Smooth muscle cell (in vitro differentiated cells): ENCODE measurements at regions not wholly inside any gene's neighbourhood (a gene's known extent, or its start where the extent isn't known, plus 50 kb on each side); places are given as distances from the start of the nearest gene placed in this dataset.
"Not testable (repeated sequence)": the region's sequence is repeated elsewhere in the genome, so short reads cannot be mapped to it uniquely, and the experiment has no call there.

Experiments used
- DNase-seq: peaks from one replicate; lab custom pipeline; 2025; ENCODE audit not compliant: unreplicated experiment; lab: John Stamatoyannopoulos, UW
- H2AFZ ChIP-seq: fragments of 200-600 bp; sonication (generic); 2 replicates; pipeline ENCODE4 v1.6.0; 2016; ENCODE audit warnings: antibody characterized with exemption, low read depth, mild to moderate bottlenecking
- H3F3A ChIP-seq: fragments of 200-600 bp; sonication (generic); 2 replicates; pipeline ENCODE4 v1.6.0; 2017; ENCODE audit warnings: antibody characterized with exemption, low read depth
- H3K27ac ChIP-seq: fragments of 200-600 bp; sonication (generic); 2 replicates; pipeline ENCODE4 v1.5.1; 2016; ENCODE audit warnings: low read depth, mild to moderate bottlenecking
- H3K27me3 ChIP-seq: fragments of 200-600 bp; sonication (generic); 2 replicates; pipeline ENCODE4 v1.6.1; 2016; ENCODE audit warnings: low read depth, mild to moderate bottlenecking
- H3K36me3 ChIP-seq: fragments of 200-600 bp; sonication (generic); 2 replicates; pipeline ENCODE4 v1.5.1; 2016; ENCODE audit warnings: low read depth
- H3K4me1 ChIP-seq: fragments of 200-600 bp; sonication (generic); 2 replicates; pipeline ENCODE4 v1.5.1; 2016; ENCODE audit warnings: low read depth
- H3K4me2 ChIP-seq: fragments of 200-600 bp; sonication (generic); 2 replicates; pipeline ENCODE4 v1.6.0; 2016; ENCODE audit warnings: mild to moderate bottlenecking
- H3K4me3 ChIP-seq: fragments of 200-600 bp; sonication (generic); 2 replicates; pipeline ENCODE4 v1.5.1; 2016; ENCODE audit warnings: mild to moderate bottlenecking
- H3K79me2 ChIP-seq: fragments of 200-600 bp; sonication (generic); 2 replicates; pipeline ENCODE4 v1.6.0; 2016; ENCODE audit warnings: low read depth, mild to moderate bottlenecking
- H3K9ac ChIP-seq: fragments of 200-600 bp; sonication (generic); 2 replicates; pipeline ENCODE4 v1.6.0; 2016; ENCODE audit warnings: low read depth
- H3K9me3 ChIP-seq: fragments of 200-600 bp; sonication (generic); replicated peaks from 2 replicates; pipeline ENCODE4 v1.5.1; 2016; ENCODE audit warnings: low read depth
- H4K20me1 ChIP-seq: fragments of 200-600 bp; sonication (generic); 2 replicates; pipeline ENCODE4 v1.6.0; 2016; ENCODE audit warnings: low read depth
- WGBS: methylation state at CpG from one replicate; pipeline ENCODE4 v1.1.7; 2016; ENCODE audit warnings: low lambda C conversion rate; 5-methylcytosine and 5-hydroxymethylcytosine counted together
- TF ChIP-seq, protein P1 (sequence below): fragments of 200-600 bp; sonication (generic); IDR thresholded peaks from 2 replicates; pipeline ENCODE4 v1.5.1; 2017; ENCODE audit warnings: borderline replicate concordance, mild to moderate bottlenecking, antibody characterized with exemption; ENCODE audit not compliant: insufficient read depth, poor library complexity, severe bottlenecking

GRCh38 chrX:552496-552895 lies 78.1 kb upstream of the SHOX start:
- 96% methylated on average over 17 of the region's 17 CpGs for WGBS

DNA sequence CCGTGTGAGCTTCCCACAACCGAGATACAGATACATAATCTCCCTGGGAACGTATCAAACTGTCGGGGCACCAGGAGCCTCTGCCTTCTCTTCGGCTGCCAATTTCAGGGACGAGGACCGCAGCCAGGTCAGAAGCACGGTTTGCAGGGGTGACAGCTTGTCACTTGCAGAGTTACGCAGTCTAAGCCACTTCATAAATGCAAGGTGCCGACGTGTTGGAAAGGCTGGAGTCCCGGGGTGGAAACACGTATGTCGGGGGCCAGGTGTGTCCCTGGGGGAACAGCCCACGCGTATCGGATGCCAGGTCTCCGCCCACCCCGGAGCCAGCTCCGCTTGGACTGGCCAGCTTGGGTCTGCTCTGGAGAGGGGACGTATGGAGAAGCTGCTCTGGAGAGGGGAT lies 76.3 kb upstream of the SHOX start:
- Histone ChIP-seq H3K4me3 (no peak overlapping the region), H3K36me3 (no peaks in the 10 kb centered on the region), H3K9me3 (no peaks in the 10 kb centered on the region), H3K9ac (no peak overlapping the region), H3K79me2 (no peaks in the 10 kb centered on the region), H2AFZ (no peak overlapping the region), H4K20me1 (no peaks in the 10 kb centered on the region), H3K27me3 (no peaks in the 10 kb centered on the region), H3F3A (no peaks in the 10 kb centered on the region), H3K4me1 (no peaks in the 10 kb centered on the region), H3K4me2 (no peak overlapping the region), H3K27ac (no peak overlapping the region)
- no peak for DNase-seq
- TF ChIP-seq, protein P1, sequence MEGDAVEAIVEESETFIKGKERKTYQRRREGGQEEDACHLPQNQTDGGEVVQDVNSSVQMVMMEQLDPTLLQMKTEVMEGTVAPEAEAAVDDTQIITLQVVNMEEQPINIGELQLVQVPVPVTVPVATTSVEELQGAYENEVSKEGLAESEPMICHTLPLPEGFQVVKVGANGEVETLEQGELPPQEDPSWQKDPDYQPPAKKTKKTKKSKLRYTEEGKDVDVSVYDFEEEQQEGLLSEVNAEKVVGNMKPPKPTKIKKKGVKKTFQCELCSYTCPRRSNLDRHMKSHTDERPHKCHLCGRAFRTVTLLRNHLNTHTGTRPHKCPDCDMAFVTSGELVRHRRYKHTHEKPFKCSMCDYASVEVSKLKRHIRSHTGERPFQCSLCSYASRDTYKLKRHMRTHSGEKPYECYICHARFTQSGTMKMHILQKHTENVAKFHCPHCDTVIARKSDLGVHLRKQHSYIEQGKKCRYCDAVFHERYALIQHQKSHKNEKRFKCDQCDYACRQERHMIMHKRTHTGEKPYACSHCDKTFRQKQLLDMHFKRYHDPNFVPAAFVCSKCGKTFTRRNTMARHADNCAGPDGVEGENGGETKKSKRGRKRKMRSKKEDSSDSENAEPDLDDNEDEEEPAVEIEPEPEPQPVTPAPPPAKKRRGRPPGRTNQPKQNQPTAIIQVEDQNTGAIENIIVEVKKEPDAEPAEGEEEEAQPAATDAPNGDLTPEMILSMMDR, result no peak
- WGBS, result 83% methylated on average over 21 of the region's 21 CpGs

More at GRCh38 chrX:552496-552895, 78.1 kb upstream of the SHOX start:
- H2AFZ ChIP-seq, result no peak overlapping the region
- TF ChIP-seq, protein P1, result no peak
- DNase-seq, result no peak
- no peaks in the 10 kb centered on the region for H3K79me2 ChIP-seq
- no peak overlapping the region for H3K4me3 ChIP-seq
- no peaks in the 10 kb centered on the region for H3K27me3 ChIP-seq
- H3K9me3 ChIP-seq, result no peaks in the 10 kb centered on the region
- no peak overlapping the region for H3K4me2 ChIP-seq
- H3K27ac ChIP-seq, result no peak overlapping the region
- no peaks in the 10 kb centered on the region for H3F3A ChIP-seq
- no peak overlapping the region for H3K9ac ChIP-seq
- no peaks in the 10 kb centered on the region for H3K4me1 ChIP-seq
- H3K36me3 ChIP-seq, result no peaks in the 10 kb centered on the region
- no peaks in the 10 kb centered on the region for H4K20me1 ChIP-seq

DNA sequence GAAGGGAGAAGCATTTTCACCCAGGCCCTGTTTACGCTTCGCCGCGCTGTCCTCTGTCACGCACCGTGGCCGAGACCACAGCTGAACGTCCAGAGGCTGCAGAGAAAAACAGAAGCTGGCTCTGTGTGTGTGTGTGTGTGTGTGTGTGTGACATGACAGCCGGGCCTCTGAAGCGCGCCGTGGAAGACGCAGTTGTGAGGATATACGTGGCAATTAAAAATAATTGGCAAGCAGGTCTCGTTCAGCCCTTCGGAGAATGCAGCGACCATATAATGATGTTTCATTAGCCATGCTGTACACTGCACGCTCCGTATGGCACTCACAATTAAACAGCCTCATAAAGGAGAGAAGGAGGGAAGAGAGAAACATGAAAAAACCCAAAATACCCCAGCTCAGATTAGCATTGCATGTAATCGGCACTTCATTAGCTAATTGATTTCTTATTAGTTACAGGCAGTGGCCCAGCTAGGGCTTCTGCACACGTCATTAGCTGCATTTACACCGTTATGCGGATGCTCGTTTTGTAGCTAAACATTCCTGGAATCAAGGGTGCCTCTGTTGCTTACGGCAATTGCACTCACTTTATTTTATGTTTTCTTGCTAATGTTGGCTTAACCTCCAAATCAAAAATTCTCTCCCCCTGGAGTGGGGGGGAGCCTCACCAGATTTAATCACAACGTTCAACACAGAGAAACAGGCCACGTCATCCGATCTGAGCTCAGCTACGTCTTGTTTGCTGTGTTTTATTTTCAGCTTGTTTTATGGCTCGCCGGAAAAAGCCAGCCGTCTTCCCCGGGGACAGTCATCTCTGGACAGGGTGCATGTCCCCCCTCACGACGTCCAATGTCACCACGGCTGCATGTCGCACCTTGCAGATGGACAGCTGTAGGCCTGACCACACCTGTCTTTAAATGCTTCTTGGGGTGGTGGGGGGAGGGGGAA lies 74.6 kb upstream of the SHOX start:
- Histone ChIP-seq H3K4me3 (no peak overlapping the region), H4K20me1 (no peaks in the 10 kb centered on the region), H2AFZ (no peak overlapping the region), H3F3A (no peaks in the 10 kb centered on the region), H3K4me1 (no peaks in the 10 kb centered on the region), H3K27me3 (no peaks in the 10 kb centered on the region), H3K9me3 (no peaks in the 10 kb centered on the region), H3K27ac (no peak overlapping the region), H3K79me2 (no peaks in the 10 kb centered on the region), H3K4me2 (no peak overlapping the region), H3K36me3 (no peaks in the 10 kb centered on the region), H3K9ac (no peak overlapping the region)
- TF ChIP-seq, protein P1, result no peak
- WGBS, result 87% methylated on average over 31 of the region's 37 CpGs
- DNase-seq, result no peak

GRCh38 chrX:557601-558000 lies 73.0 kb upstream of the SHOX start:
- not testable (repeated sequence) for H3K27me3 ChIP-seq, H2AFZ ChIP-seq, H3K79me2 ChIP-seq, H3K4me3 ChIP-seq, H3K9me3 ChIP-seq, H3K4me2 ChIP-seq, H3K36me3 ChIP-seq, H4K20me1 ChIP-seq, H3K9ac ChIP-seq, DNase-seq, H3K4me1 ChIP-seq, H3F3A ChIP-seq, H3K27ac ChIP-seq
- 88% methylated on average over 21 of the region's 21 CpGs for WGBS

GRCh38 chrX:559282-559681 lies 71.3 kb upstream of the SHOX start:
- H3K4me1 ChIP-seq, H3K4me3 ChIP-seq, DNase-seq, H4K20me1 ChIP-seq, H3K27me3 ChIP-seq, H3K27ac ChIP-seq, H3K9me3 ChIP-seq, H2AFZ ChIP-seq, H3F3A ChIP-seq, H3K79me2 ChIP-seq, H3K4me2 ChIP-seq, H3K9ac ChIP-seq, H3K36me3 ChIP-seq: not testable (repeated sequence)
- WGBS, result 98% methylated on average over 10 of the region's 10 CpGs
